Dermis blood vessel endothelial cell (primary cell): ENCODE measurements at regions not wholly inside any gene's neighbourhood (a gene's known extent, or its start where the extent isn't known, plus 50 kb on each side); places are given as distances from the start of the nearest gene placed in this dataset.
"Not testable (repeated sequence)": the region's sequence is repeated elsewhere in the genome, so short reads cannot be mapped to it uniquely, and the experiment has no call there.

Source experiments
- DNase-seq: peaks from one replicate; pipeline ENCODE4 v3.0.0; 2010

DNA sequence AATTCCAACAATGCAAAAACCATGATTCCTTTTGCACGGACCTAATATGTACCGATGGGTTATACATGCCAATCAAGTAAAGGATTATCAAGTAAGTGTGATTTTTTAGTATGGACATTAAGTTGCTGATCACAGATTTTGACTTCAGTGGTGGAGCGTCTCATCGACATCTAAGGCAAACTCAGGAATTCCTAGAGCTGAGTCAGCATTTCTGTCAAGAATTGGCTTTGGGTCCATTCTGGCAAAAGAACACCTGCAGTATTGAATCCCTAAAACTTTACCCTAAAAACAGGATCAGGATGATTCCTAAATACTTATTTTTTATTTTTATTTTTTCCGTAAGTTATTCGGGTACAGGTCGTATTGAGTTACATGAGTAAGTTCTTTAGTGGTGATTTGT, 83.6 kb downstream of the HPGD start:
- no peak for DNase-seq

DNA sequence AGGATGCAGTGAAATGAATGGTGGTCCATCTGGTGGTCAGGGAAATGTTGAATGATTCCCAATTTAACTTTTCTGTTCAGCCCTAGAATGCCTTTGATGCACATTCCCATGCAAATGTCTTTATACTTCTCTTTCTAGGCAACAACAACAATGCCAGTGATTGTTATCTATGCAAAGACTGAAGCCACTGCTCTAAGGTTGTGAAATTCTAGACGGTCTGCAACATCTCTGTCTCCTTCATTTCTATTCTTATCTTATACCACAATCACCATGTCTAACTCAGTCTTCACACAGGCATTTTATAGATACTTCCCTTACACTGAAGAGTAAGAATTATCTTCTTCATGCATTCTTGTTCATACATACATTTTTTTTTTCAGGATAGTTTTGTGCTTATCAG, 84.5 kb downstream of the HPGD start:
- DNase-seq = no peak

DNA sequence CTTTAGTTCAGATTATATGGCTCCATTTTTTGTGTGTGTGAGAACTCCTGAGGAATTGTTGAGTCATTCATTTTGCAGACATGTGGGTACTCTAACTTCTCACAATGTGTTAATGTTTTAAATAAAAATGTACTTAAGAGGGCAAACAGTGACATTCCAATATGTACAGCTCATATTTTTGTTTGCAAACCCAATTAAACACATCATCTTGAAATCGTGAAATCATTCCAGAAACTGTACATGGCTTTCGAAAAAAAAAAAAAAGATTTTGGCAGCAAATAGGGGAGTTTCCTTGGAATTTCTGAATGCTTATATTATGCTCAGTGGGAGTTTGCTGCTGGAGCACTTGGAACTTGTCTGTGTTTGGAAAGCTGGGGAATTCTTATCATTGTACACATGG, 85.0 kb downstream of the HPGD start:
- DNase-seq = no peak

DNA sequence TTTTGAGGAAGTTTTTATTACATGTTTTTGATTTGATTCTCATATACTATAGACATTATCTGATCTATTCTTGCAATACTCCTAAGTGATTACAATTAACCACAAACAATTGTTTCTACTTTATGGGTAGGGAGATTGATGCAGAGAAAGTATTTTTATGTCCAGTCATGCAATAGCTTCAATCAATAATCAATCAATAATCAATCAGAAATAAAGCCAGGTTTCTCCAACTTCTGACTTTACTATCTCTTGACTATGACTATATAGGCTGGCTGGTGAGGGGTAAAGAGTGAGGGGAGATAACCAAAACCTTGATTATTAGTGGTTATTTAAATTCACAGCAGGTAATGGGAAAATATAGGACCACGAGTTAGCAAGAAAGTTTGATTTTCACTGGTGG, 85.9 kb downstream of the HPGD start:
- DNase-seq = no peak

DNA sequence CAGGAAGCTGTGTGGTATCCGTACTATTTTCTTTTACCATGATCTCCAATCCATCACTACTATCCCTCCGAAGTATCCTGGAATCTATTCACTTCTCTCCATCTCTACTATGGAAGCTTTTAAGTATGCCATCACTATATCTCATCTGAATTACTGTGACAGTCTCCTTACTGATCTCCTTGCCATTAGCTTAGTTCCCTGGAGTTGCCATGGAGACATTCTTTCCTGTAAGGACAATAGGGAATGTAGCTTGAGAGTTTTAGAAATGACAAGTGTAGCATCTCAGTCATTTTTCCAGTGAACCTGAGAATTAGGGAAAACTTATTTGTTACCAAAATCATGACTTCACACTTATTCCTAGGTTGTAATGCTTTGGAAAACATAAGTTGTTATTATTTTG, 86.3 kb downstream of the HPGD start:
- DNase-seq = no peak

DNA sequence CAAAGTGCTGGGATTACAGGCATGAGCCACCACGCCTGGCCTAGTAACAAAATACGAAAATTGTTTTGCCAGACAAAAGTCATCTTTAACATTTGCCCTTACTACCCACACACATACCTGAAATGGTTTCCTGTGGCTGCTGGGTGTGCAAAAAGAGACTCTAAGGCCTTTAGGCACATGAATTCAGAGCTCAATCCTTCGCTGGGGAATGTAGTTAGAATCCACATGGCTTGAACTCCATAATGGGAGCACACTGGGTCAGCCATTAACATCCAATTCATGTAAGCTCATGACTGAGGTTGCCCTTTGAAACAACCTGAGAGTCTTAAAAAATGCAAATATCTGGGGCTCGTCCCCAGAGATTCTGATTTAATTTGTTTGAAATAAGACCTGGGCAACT, 87.8 kb downstream of the HPGD start:
- no peak for DNase-seq

DNA sequence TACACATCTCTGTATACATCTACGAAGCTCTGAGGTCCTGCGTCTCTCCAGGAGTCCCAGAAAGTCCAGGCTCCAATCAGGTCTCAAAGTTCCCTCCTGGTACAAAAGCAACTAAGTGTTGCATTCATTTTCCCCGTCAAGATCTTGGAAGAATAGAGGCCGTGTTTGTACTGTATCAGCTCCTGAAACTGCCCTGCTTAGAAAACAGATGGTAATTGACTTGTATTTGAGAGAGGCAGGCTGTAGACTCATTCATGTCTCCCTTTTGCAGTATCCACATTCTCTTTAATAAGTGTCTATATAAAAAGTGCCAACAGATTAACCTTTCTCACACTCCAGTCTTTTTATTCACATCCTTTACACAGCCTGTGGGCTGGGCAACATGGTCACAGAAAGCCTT, 91.7 kb downstream of the HPGD start:
- no peak for DNase-seq

DNA sequence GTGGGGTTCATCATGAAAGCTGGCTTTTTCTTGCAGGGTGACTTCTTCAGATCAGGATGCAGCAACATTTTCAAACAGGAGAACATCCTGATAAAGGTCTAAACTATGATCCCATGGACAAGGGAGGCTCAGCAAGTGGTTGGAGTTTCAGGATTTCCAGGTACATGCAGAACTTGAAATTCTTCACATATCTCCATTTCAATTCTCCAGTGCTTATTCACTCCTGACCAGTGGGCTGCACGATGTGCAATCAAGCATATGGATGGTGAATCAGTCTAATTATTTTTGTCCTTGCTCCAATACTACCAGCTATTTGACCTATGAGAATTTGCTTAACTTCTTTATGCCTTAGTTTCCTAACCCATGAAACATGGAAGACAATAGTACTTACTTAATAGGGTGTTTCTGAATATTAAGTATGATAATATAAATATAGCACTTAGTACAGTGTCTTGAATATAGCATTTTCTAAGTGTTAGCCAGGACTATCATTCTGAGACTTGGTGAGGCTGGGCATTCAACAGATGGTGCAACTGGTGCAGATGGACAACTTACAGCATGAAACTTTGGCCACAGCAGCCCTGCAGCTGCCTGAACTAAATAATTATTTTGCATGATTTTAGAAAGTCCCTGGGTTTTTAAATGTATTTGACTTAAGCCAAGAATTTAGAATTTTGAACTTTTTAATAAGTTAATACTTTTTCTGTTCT, 92.4 kb downstream of the HPGD start:
- no peak for DNase-seq

DNA sequence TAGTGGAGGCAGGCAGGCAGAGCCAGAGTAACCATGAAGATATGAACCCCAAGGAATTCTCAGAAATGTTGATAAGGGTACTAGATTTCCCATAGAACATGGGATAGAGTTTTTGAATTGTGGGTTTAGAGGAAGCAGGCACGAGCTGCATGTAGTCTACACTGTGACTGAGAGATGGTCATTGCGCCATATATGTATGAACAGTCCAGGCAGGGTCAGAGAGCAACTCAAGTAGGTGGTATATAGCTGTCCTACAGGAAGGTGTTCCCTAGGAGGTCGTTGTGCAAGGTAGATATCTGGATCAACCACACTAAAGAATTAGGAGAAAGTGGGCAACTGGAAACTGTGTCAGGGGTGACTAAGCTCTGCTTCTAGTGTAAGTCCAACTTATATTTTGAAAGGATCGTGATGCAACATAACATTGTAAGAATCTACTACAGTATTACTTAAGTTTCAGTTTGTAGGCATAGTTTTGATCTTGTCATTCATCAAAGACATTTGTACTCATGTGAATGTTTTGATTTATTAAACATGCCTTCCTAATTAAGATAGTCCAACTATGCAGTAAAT, 94.6 kb downstream of the HPGD start:
- DNase-seq = no peak

DNA sequence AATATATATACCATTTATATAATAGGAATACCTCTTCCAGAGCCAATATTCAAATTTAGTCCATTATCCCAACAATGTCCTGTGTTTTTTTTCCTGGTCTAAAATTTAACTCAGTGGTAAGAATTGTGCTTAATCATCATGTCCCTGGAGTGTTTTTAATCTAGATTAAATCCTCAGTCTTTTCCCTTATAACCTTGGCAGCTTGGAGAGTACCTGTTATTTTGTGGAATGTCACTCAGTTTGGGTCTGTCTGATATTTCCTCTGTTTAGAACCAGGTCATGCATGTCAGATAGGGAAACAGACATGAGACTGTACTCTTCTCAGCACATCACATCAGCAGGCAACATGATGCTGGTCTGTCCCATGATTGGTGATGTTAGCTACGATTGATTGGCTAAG, 96.6 kb downstream of the HPGD start:
- no peak for DNase-seq

DNA sequence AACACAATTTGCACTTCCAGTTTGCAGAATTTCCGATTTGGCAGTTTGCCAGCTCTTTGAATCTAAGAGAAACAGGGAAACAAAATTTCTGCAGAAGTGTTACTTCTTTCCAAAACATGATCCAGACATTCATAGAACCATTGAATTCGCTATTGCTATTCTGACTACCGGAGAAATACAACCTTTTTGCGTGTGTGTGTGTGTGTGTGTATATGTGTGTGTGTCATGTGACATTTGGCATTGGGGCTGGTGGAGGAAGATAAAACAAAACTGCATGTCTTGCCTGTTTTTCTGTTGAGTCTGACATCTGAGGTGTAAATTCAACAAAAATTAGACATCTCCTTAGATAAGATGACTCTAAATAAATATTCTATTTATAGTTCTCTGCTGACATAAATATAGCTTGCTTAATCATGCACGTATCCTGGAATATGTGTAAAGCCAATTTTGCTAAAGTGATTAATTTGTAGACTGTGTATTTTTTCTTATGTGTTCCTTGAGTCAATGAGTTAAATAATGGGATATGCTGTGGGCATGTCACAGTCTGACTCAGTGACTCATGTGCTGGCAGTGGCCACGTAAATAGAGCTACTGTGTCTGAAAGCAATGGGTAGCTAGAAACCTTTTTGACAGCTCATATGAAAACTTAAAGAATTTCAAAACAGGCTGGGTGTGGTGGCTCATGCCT, 98.9 kb downstream of the HPGD start:
- DNase-seq = peak; percentile 27

DNA sequence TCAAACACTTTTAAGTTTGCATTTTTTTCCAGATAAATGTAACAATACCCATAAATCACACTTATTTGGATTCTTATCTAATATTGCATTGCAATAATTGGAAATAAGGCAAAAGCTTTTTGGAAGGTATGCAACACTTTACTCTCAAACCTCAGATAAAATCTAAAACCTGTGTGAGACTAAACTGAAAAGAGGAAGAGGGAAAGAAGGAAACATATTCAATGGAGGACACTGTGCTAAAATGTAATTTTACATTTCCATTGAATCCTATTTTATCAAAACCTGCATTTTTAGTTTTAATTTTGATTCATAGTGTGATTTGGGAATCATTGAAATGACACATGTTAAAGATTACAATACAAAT, 99.4 kb downstream of the HPGD start:
- no peak for DNase-seq

DNA sequence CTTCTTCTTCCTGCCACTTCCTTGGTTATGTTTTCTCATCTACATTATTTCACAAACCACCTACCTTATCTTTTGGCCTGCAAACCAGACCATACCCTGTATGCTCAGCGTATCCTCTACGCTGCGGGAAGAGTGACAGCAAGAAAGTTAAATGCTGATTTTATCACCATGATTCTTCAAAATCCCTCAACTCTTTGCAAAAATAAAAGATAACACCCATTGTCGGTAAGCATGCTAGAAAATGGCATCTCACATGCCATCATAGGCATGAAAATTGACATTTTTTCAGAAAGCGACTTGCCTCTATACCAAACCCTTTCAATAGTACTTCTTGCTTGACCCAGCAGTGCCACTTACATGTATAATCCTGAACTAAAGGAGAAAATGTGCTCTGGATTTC, 102.0 kb downstream of the HPGD start:
- no peak for DNase-seq

DNA sequence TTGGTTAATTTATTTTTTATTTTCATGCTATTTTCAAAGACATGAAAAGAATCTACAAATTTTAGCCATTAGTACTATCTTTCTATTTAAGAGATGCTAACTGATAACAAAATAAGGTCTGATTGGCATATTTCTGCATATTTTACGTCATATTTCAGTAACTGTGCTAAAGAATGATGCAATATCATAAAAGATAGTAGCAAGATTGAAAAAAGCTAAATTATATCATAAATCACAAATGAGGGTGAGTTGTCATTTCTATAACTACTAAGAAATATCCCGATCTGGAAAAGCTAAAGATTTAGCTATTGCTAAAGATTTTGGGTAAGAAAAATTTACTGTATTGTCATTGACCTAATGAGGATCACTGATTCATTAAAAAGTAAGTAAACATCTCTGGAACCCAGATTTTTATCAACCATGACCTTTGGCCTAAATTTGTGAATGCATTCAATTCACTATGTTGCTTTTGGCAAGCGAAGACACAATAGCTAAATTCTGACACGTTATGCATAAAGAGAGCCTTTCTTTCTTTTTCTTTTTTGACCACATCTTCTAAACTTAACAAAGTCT, 103.6 kb downstream of the HPGD start:
- no peak for DNase-seq

DNA sequence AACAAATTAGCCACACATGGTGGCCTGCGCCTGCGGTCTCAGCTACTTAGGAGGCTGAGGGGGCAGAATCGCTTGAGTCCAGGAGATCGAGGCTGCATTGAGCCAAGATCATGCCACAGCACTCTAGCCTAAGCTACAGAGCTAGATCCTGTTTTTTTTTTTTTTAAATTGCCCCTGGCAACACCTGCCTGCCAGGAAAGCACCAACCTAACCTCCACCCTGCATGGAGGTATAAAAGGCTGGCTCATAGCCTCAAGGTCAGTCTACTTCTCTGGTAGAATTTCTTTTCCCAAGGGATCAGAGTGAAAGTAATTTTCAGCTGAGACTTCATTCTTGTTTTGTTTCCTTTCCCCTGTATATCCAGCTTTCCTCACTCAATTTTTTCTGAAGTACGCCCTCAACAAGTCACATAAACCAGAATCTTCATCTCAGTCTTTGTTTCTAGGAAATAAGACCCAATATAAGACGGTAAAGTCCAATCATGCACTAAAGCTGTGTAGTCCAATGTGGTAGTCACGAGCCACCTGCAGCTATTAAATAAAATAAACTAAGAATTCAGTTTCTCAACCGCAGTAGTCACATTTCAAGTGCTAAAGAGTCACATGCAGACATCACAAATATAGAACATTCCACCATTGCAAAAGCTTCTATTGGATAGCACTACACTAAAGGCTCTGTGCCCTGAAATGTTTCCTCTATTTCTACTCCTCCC, 113.3 kb downstream of the HPGD start:
- no peak for DNase-seq

DNA sequence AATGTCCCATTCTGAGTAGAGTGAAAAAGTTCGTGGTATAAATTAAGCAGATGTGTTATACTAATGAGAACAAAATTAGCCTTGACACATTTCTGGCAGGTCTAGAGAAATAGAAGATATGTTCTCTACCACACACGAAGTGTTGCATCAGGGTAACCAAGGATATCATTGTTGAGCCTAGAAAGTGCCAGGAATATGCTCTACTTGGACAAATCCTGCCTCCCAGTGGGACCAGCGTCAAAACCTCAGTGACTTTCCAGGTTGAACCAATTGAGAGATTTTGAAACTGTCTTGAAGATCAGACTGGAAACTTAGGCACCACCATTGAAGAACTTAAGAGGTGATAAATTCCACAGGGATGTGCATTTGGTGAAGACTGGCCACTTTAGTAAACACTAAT, 115.9 kb downstream of the HPGD start:
- no peak for DNase-seq

DNA sequence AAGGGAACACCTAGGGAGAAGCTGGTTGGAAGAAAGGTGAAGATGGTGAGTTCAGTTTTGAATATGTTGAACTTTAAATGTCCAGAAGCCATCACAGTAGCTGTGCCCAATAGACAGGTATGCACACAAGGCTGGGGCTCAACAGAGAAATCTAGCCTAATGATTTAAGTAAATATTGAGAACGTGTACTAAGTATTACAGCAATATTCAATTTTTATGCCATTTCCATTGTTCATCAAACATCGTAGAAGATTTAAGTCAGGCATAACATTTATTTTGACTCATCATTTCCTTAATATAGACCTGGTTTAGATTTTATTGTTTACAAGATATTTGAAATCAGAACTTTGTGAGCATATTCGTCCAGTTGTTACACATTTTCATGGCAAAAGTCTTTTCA, 116.4 kb downstream of the HPGD start:
- DNase-seq = no peak

DNA sequence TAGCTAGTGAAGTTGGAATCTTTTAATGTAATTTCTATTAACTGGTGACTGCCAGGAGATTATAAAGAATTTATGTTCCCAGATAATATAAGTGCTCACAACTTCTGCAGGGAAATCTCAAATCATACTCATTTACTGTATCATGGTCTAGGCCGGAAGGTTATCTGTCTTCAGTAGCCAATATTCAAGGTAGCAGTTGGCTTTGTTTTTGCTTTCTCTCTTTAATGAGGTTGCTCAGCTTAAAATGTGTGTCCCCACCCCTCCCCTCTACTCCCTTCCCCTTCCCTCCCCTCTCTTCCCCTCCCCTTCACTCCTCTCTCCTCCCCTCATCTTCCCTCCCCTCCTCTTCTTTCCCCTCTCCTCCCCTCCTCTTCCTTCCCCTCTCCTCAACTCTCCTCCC, 117.6 kb downstream of the HPGD start:
- DNase-seq = no peak

DNA sequence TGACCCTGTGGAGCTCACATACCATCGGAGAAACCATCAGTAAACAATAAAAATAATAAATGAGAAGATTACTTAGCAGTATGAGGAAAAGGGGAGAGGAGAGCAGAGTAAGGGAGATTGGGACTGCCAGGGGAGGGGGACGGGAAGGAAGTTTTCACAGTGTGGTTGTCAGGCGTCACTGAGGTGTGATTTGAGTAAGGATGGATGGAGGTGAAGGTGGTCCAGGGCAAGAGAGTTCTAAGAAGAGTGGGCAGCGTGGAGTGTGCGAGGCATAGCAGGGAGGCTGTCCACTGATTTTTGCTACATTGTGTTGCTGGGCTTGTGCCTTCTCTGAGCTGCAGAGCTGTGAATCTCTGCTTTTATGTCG, 119.1 kb downstream of the HPGD start:
- DNase-seq = no peak

DNA sequence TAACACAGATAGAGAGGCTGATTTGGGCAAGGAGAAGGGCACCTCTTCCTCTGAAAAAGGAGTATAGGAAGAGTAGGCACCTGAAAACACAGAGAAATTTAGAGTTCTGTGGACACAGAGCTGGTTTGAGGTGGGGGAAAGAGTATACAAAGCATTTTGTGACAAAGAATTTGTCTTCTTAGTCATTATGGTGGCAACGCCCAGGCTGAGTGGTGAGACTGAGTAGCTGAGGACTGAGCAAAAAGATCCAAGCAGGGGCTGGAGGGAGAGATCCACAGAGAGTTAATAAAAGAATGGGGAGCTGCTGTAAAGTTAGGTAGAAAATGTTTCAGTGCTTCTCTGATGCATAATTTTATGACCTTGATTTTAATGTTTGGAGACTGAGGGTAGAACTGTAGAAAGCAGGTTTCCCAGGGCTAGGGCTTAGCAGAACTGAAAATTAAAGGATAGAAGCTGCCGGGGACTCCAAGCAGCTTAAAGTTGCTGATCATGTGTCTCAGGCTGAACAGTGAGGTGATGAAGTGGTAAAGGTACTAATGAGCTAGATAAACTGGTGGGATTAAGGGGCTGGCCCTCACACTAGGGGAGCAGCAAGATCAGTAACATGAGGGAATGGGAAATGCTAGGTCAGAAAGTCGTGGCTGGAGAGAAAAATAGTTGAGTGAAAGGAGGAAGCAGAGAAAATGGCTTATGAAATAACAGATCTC, 118.9 kb downstream of the CEP44 start:
- DNase-seq = no peak

DNA sequence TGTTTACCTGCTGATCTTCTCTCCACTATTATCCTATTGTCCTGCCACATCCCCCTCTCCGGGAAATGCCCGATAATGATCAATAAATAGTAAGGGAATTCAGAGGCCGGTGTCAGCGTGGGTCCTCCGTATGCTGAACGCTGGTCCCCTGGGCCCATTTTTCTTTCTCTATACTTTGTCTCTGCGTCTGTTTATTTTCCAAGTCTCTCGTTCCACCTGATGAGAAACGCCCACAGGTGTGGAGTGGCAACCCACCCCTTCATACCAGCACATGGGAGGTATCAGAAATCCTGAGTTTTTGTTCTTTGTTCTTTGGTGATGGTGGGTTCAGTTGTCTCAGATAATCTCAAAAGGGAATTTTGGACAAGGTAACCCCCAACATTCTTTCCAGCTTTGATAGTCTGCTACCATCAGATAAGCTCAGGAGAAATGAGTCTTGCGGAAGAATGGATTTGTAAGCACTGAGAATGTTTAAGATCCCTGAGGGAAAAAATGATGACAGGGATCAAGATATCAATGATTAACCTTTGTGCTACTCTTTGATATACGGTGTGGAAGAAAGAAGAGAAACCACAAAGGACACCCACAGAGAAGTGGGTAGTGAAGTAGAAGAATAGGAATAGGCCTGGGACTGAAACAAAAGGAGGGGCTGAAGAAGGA, 117.9 kb downstream of the CEP44 start:
- DNase-seq = no peak

DNA sequence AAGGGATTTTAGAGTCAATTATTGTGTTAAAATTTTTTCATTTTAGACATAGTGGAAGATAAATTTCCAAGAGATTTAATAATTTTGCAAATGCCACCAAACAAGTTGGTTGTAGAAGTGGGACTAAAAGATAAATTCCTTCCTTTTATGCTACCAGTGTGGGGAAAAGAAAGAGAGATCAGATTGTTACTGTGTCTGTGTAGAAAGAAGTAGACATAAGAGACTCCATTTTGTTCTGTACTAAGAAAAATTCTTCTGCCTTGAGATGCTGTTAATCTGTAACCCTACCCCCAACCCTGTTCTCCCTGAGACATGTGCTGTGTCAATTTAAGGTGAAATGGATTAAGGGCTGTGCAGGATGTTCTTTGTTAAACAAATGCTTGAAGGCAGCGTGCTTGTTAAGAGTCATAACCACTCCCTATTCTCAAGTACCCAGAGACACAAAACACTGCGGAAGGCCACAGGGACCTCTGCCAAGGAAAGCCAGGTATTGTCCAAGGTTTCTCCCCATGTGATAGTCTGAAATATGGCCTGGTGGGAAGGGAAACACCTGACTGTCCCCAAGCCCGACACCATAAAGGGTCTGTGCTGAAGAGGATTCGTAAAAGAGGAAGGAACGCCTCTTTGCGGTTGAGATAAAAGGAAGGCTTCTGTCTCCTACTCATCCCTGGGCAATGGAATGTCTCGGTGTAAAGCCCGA, 117.0 kb downstream of the CEP44 start:
- DNase-seq = not testable (repeated sequence)
